ENCODE measurements at regions not wholly inside any gene's neighbourhood (a gene's known extent, or its start where the extent isn't known, plus 50 kb on each side); places are given as distances from the start of the nearest gene placed in this dataset.

DNA sequence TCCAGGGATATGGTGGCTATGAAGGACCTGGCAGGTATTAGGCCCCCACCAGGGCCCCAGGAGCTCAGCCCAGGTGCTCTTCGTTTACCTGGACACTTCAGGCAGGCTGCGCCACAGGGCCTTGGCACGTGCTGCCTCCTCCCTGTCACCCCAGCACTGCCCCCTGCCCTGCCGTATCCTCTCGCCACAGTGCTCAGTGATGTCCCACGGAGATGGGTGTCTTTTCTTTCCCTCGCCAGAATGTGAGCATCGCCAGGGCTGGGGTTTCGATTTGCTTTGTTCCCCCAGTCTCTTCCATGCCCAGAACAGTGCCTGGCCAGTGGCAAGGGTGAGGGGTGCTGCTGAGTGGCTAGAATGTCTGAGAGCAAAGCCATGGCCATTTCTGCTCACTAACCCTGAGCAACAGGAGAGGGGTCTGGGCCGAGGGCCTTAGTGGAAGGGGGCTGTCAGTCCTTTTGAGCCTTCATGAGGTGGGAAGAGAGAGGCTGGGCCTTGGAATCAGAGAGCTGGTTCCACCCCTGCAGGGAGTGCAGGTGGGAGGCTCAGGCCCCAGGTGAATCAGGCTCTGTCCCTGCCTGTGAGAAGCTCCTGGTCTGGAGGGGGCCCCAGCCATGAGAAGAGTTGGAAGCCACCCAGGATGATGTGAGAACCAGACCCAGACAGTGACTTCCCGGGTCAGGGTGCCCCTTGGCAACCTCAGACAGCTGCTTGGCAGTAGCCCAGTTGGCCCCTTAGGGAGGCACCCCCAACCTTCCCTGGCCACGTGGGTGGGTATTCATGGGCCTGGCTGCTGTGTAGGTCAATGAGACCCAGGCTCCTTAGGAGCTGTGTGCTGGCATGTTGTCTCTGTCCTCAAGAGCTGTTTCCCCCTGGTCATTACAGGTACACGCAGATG is 129.9 kb upstream of the HS6ST1 start:
- DNase-seq (ENCODE audit: low spot score) = no peak
- FAIRE-seq = no peak

DNA sequence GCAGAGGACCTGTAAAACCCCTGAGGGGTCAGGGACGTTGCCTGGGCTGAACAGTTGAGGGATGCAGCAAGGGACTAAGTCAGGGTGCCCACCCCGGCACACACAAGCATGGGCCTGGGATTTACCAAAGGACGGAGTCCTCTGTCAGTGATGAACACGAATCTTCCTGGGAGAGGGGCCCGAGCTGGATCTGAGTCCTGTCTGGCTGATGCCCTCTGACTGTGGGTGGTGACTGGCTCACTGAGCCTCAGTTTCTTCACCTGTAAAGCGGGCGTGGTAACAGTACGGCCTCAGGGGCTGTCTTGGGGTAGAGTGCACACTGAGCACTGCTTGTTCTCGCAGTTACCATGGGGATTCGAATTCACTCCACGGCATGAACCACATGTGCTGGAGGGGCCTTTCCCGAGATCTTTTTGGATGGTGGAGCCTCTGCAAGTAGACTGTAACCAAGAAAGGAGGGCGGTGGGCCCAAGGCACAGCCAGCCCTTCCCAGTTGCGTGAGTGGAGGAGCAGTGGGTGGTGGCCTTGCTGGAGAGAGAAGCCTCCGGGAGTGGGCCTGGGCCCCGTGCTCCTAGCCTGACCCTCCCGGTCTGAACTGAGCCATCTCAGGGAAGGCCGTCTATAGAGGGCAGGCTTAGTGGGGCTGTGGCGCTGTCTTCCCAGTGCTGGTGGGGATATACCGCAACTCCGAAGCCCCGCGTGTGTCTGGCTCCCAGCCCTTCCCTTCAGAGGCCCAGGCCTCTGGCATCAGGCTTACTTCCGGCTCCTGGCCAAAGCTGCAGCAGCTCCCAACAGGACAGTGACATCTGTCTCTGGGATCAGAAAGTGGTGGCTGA is 130.8 kb upstream of the HS6ST1 start:
- no peak for FAIRE-seq
- no peak for DNase-seq (ENCODE audit: low spot score)

DNA sequence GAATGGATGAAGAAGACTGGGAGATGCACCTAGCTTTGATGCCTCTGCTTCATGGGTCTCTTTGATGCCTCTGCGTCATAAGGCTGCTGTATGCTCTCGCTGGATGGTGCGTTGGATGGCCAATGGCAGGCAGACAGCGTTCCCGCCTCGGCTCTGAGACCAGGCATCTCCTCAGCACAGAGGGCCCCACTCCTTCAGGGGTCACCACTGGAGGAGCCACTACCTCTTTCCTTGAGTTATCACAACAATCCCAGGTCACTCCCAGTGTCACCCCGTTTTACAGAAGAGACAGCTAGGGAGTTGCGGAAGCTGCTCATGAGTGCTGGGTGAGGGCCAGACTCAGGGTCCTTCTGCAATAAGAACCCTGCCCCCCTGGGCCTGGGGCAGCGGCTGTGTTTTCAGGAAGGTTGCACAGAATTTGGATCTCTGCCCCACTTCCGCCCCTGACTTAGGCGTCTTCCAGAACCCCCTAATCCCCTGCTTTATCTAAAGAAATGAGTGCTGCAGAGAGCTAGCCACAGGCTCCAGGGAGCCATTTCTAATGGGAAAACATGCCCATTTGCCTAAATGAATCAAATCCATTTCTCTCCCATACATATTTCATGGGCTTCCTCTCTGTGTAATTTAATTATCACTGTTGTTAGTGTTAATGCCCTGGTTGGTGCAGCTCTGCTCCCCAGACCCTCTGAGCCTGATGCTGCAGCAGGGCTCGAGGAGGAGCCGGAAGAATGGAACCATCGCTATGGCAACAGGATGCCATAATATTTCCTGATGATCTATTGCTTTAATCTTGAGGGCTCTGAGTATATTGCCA is 131.8 kb upstream of the HS6ST1 start:
- FAIRE-seq (no peak), DNase-seq (ENCODE audit: low spot score) (no peak)

DNA sequence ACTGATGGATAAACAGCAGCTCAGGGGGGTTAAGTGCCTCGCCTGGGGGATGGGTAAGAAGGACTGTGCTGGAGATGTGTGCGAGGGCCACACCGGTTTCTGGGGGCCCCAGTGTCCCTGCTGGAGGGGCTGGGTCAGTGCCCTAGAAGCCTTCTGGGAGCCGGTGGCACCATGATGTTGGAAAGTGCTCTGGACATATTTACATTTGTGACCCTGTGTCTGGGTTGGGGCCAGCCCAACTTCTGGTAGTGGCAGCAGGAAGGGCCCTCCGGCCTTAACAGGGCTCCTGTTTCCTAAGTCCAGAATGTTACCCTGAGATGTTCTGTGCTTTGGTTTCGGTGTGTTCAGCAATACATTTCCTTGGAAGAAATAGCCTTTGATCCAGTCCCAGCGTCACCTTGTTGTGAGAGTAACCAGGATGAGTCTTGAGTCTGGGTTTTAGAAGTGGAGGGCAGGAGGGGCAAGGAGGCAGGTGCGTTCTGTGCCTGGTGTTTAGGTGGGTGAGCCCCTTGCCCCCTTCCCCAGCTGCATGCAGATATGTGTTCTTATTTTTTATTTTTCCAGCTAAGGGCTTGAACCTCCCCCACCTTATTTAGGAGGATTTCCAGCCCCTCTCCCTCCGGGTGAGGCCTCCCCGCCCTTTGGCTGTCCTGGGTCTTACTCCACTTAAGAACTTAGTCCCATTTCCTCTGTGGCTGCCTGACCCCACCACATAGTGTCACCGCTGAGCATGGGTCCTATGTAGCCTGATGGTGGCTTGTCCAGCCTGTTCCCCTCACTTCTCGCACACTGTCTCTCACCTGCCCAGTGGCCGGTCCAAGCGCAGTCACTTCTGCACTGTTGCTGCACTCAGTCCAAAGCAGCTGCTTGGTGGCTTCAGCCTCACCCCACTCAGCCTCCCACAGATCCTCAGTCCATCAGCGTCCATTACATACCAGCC is 132.7 kb upstream of the HS6ST1 start:
- no peak for FAIRE-seq
- DNase-seq (ENCODE audit: low spot score) = no peak

DNA sequence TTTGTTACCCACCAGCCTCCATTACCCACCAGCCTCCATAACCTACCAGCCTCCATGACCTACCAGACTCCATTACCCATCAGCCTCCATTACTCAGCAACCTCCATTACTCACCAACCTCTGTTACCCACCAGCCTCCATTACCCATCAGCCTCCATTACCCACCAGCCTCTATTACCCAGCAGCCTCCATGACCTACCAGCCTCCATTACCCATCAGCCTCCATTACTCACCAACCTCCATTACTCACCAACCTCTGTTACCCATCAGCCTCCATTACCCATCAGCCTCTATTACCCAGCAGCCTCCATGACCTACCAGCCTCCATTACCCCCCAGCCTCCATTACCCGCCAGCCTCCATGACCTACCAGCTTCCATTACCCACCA is 133.3 kb upstream of the HS6ST1 start:
- no peak for FAIRE-seq
- no peak for DNase-seq (ENCODE audit: low spot score)

DNA sequence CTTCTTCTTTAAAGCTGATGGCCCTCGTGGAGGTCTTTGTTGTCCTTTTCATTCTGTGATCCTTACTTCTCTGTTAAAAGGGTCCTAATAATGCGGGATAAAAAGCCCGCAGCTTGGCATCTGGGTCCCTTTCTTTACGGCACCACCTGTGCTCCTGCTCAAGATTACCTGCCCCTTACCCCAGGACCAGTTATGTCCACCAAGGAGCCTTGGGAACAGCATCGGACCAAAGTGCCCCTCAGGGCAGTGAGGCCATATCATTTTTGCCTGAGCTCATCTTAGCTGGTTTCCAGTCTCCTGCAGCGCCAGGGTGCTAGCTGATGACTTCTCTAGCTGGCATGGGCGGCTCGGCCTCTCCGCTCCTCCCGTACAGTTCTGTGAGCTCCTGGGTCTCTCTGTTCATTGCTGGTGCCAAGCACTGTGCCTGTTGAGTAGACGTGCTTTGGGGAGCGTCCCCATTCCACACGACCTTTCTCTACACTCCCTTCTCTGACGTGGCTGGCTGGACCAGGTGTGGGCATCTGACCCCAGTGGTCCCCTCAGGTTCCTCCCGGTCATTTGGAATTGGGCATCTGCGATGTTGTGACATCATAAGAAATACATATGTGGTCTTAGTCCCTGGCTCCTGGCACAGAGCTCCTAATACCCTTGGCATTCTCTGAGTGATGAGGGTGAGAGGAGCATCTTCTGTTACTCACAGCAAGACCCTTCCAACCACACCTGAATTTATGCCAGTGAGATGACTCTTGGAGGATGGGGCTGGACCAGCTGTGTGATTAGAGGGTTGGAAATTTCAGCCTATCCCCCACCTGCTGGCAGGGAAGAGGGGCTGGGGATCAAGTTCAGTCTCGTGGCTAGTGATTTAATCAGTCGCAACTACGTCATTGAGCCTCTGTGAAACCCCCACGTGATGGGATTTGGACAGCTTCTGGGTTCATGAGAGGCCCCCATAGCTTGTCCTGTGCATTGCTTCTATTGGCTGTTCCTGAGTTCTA is 134.2 kb upstream of the HS6ST1 start:
- FAIRE-seq = no peak
- DNase-seq (ENCODE audit: low spot score) = no peak

DNA sequence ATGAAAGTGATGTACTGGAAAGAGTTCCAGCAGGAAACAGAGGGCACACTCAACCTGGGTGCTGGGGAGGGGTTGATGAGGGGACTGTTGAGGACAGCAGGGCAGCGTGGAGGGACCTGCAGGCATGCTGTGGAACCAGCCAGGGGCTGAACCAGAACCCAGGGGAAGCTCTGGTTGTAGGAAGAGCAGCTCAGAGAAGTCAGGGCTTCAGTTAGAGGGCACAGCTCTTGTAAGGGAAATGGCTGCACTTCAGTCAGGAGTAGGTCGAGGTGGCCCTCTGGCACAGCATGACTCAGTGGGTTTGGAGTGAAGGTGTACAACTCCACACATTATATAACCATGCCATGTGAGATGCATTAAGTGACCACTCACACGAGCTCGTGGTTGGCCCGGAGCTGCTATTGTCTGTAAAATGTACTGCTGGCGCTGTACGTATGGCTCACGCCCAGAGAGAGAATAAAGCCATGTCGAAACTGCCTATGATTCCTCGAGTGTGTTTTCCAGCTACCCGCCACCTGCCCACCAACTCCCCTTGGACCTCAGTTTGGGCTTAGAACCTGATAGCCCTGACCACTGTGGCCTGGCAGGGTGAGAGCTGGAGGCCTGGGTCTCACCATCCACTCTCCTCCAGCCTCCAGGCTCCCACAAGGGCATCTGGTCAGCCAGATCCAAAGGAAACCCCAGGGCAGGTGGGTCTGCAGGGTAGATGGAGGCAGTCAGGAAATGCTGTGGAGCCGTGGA is 136.5 kb upstream of the HS6ST1 start:
- DNase-seq (ENCODE audit: low spot score) (no peak), FAIRE-seq (no peak)

DNA sequence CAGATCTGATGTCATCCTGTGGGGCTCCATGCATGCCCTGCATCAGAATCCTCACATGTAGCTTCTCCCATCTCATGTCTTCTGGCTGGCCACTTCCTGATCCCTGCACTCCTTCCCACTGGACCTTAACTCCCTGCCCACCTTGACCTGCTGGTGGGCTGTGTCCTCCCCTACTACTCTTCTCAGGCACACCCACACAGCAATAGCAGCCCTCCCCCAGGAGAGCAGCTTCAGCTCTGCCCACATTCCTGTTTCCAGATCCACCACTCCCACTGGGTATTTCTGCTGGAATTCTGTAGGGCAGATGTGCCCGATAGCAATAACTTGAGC is 137.0 kb upstream of the HS6ST1 start:
- FAIRE-seq (no peak), DNase-seq (ENCODE audit: low spot score) (no peak)

DNA sequence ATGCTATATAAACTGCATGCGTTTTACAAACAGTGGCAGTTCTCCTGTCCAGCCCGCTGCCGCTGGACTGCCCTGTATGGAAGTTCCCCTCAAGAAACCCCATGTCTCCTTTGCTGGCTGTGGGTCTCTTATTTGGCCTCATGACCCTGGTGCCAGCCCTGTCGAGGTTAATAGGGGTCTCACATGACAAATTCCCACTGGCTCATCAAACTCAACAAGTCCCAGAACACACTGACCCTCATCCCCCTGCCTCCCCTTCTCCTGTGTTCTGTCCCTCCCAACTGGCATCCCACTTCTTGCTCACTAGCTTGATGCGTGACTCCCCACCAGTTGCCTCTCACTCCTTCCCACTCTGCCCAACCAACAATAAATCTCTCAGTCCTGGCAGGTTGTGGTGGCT is 137.6 kb upstream of the HS6ST1 start:
- DNase-seq (ENCODE audit: low spot score) (no peak), FAIRE-seq (no peak)

DNA sequence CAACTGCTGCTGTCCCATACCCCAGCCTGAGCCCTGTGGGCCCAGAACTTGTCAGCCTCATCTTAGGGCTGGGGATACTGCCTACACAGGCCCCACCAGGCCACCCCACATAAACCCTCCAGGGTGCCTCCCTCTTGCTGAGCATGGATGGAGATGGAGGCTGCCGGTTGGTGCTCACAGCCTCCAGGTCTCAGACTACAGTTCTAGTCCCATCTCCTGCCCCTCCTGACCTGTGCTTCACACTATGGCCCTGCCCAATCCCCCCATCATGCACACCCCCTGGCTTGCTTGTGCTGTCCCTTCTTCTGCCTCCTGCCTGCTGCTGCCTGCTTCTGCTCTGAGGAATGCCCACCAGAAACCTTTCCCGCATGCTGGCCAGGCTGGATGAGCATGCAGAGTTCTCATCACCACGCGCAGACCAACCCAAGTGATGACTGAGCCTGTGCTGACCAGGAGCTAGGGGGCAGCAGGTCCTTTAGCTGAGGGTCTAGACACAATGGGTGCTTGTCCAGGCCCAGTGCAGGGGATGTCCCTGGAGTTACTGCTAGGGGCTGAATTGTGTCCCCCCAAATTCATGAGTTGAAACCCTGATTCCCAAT is 138.4 kb upstream of the HS6ST1 start:
- FAIRE-seq (no peak), DNase-seq (ENCODE audit: low spot score) (no peak)

DNA sequence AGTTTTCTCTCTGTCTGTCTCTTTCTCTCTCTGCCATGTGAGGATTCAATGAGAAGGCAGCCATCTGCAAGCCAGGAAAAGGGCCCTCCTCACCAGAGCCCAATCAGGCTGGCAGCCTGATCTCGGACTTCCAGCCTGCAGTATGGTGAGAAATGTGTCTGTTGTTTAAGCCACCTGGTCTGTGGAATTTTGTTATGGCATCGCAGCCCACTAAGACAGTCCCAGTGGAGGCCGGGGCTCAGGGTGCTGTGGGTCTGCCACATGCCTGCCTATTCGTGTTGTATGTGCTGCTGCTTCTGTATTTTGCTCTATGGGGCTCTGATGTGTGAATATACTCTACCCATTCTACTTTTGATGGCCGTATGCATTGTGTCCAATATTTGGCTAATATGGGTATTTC is 139.0 kb upstream of the HS6ST1 start:
- DNase-seq (ENCODE audit: low spot score) (no peak), FAIRE-seq (no peak)

DNA sequence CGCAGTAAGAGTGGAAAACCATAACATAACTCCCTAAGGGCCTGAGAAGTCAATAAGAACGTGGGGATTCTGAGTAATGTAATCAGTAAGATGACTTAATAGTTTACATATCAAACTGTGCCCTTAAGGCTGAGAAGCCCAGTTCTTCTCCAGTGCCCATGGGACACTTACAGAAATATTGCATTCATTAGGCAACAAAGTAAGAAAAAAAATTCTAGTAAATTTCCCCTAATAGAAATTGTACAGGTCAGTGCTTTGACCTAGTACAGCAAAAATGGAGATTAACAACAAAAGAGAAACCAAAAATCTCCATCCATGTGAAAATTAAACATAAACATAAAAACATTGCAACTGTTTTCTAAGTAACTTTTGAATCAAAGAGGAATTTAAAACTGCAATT is 139.8 kb upstream of the HS6ST1 start:
- FAIRE-seq = no peak
- DNase-seq (ENCODE audit: low spot score) = no peak

DNA sequence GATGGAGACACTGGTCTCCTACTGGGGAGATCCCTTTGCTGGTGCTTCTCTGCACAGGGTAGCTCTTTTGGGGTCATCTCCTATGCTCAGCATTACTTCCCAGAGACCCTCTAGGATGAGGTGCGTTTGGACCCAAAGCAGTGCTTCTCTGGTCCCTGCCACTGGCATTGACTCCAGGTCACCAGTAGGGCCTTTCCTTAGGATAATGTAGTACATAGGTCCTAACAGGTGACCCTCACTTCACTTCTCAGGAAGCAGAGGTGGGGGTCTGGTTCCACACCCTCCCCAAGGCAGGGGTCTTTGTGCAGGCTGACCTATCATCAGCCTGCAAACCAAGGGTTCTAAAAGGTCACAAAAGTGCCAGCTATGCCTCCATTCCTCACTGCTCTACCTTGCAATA is 145.8 kb upstream of the HS6ST1 start:
- FAIRE-seq = no peak

DNA sequence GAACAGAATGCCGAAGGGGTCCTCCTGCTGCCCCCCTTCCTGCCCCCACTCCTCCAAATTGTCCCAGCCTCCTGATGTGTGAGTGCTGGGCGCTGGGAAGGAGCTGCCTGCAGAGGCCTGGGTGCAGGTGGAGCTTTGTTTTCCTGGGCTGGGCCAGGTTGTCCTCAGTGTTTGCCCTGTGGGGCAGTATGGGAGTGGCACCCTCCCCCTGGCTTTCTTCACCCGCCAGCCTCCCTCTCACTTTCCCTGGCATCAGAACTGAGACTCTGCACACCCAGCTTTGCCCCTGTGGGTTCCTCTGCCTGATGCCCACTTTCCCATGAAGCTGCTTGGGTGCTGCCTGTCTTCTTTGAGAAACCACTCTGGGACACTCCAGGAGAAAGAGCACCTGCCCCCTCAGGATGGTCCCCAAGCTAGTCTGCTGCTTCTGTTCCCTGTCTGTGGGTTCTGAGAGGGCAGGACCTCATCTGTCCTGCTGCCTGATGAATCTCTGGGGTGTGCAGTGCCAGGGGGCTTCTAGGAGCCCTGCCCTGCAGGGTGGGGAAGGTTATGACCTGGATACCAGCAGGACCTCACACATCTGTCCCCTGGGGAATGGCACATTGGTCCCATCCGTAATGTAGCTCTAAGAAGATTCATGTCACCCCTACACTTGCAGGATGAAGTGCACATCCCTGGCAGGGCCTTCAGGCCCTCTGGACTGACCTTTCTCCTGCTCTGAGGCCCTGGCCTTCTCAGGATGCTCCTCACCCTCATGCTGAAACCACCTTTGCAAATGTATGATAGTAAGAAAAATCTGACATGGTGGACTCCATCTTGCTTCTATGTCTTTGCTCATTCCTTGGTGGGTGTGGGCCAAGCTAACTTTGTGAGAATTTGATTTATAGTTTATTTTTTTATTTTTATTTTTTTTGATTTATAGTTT is 146.8 kb upstream of the HS6ST1 start:
- FAIRE-seq (no peak), DNase-seq (ENCODE audit: low spot score) (no peak)

More for the DNA sequence above, 145.8 kb upstream of the HS6ST1 start:
- DNase-seq (ENCODE audit: low spot score) = no peak

DNA sequence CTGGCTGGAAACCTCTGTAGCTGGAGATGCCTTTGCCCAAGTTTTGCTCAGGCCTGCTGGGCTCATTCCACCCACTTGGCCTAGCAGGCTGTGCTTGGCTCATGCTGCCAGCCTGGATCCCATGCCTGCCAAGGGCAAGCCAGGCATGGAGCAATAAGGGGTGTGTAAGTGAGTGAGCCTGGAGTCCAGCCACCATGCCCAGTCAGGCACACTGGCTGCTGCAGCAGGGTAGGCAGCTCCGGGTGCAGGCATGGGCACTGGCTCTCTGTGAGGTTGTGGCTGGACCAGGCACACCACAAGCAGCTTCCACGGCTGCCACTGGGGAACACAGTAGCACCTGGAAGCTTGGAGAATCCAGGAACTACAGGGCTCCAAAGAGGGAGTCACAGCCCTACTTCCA is 147.7 kb upstream of the HS6ST1 start:
- FAIRE-seq (no peak), DNase-seq (ENCODE audit: low spot score) (no peak)

DNA sequence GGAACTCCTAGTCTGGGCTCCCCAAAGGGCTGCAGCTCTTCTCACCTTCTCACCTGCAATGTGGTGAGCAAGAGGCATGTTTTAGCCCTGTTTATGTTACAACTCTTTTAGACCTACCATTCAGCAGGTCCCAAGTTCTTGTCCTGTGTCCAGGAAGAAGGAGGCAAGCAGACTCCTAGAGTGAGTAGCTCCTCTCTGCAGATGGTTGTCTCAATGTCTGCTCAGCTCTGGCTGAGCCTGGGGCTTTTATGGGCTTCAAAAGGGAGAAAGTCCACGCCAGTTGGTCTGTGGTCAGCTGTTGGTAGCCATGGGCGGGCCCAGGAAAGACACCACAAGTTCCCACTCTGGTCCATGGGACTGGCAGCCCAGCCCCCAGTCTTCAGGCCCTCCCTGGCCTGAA is 148.1 kb upstream of the HS6ST1 start:
- DNase-seq (ENCODE audit: low spot score) = no peak
- FAIRE-seq = no peak

DNA sequence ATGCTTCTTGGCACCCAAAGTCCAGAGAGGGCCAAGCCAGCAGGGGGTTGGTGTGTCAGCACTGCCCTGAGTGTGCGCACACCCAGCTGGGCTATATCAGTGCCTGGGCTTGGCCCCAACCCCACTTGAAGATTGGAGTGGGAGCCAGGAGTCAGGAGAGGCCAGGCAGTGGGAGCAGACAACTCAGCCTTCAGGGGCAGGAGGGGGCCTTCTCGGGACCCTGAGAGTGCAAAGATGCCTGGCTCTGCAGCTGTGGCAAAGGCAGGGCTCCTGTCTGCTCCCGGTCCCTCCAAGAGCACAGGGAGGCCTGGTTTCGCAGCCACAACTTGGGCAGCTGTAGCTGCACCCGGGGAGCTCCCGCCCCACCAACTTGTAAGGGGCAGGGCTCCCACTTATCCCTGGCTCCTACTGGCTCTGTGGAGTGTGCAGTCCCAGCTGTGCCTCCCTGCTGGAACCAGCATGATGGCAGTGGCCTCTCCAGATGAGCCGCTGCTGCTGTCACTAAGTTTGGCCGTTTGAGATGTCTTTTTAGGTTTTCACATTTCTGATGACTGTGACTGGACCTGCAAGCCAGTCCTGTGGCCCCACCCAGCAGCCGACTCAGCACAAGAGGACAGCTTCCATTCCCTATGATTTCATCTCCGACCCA is 148.8 kb upstream of the HS6ST1 start:
- DNase-seq (ENCODE audit: low spot score) (no peak), FAIRE-seq (no peak)

Measured in RCC 7860 (cell line).